Endodermal cell (in vitro differentiated cells): ENCODE measurements at regions not wholly inside any gene's neighbourhood (a gene's known extent, or its start where the extent isn't known, plus 50 kb on each side); places are given as distances from the start of the nearest gene placed in this dataset.

Experiments
- DNase-seq: peaks from one replicate; pipeline ENCODE4 v3.0.0-alpha.2; 2017
- H3K27ac ChIP-seq: 2 replicates; pipeline ENCODE4 v1.5.1; 2013; ENCODE audit warnings: mild to moderate bottlenecking, low read depth, low read length, moderate library complexity
- H3K27me3 ChIP-seq: 2 replicates; pipeline ENCODE4 v1.6.1; 2013; ENCODE audit warnings: mild to moderate bottlenecking, low read length, moderate library complexity; ENCODE audit not compliant: insufficient read depth, control insufficient read depth, poor library complexity, severe bottlenecking
- H3K36me3 ChIP-seq: 2 replicates; pipeline ENCODE4 v1.7.0; 2013; ENCODE audit warnings: mild to moderate bottlenecking, low read length, moderate library complexity; ENCODE audit not compliant: control insufficient read depth, insufficient read depth
- H3K4me1 ChIP-seq: one replicate; pipeline ENCODE4 v1.7.0; 2013; ENCODE audit warnings: low read length; ENCODE audit not compliant: control insufficient read depth, insufficient read depth
- H3K4me3 ChIP-seq: 2 replicates; pipeline ENCODE4 v1.5.1; 2013; ENCODE audit warnings: mild to moderate bottlenecking, low read length, moderate library complexity
- H3K9ac ChIP-seq: 2 replicates; pipeline ENCODE4 v1.6.1; 2013; ENCODE audit warnings: mild to moderate bottlenecking, low read length, moderate library complexity; ENCODE audit not compliant: poor library complexity, severe bottlenecking; ENCODE audit errors: extremely low read depth
- H3K9me3 ChIP-seq: 2 replicates; pipeline ENCODE4 v1.6.1; 2013; ENCODE audit warnings: mild to moderate bottlenecking, low read length, moderate library complexity; ENCODE audit not compliant: control insufficient read depth
- H3K27ac Mint-ChIP-seq: 2 replicates; pipeline ENCODE4 v1.8.0; 2020; ENCODE audit warnings: mixed read lengths
- H3K27me3 Mint-ChIP-seq: 2 replicates; pipeline ENCODE4 v1.8.0; 2021; ENCODE audit warnings: mild to moderate bottlenecking, mixed read lengths; ENCODE audit not compliant: insufficient read depth
- H3K36me3 Mint-ChIP-seq: 2 replicates; pipeline ENCODE4 v1.8.0; 2020; ENCODE audit warnings: low read depth, mixed read lengths
- H3K4me1 Mint-ChIP-seq: 2 replicates; pipeline ENCODE4 v1.8.0; 2020; ENCODE audit warnings: mixed read lengths
- H3K4me3 Mint-ChIP-seq: 2 replicates; pipeline ENCODE4 v1.8.0; 2020; ENCODE audit warnings: mild to moderate bottlenecking, moderate library complexity, mixed read lengths
- H3K9me3 Mint-ChIP-seq: 2 replicates; pipeline ENCODE4 v1.8.0; 2020; ENCODE audit warnings: mild to moderate bottlenecking, mixed read lengths
- CTCF ChIP-seq: fragments of 200-600 bp; sonication (generic); conservative IDR thresholded peaks from 2 replicates; pipeline ENCODE4 v1.5.0; 2021; ENCODE audit warnings: antibody characterized with exemption, mild to moderate bottlenecking
- WGBS, 2 experiments: methylation state at CpG; one replicate each; pipeline versions ENCODE4 v1.1.5 to v1.1.7; 2013; ENCODE audit warnings: missing lambda C conversion rate in 2 of 2, mixed read lengths in 1 of 2; ENCODE audit not compliant: insufficient coverage in 1 of 2, insufficient read length in 1 of 2; 5-methylcytosine and 5-hydroxymethylcytosine counted together

GRCh38 chr18:27423581-27423980 is 238.5 kb upstream of the CHST9 start:
- Histone ChIP-seq H3K27ac (no peak overlapping the region), H3K9me3 (no peaks in the 10 kb centered on the region), H3K27me3 (no peaks in the 10 kb centered on the region), H3K9ac (no peak overlapping the region), H3K36me3 (no peaks in the 10 kb centered on the region), H3K4me1 (no peaks in the 10 kb centered on the region), H3K4me3 (no peak overlapping the region)
- H3K27me3 Mint-ChIP-seq = peaks cover 5% of the 10 kb centered on the region
- no peak overlapping the region for H3K27ac Mint-ChIP-seq
- no peaks in the 10 kb centered on the region for H3K9me3 Mint-ChIP-seq
- peaks cover 9% of the 10 kb centered on the region for H3K4me1 Mint-ChIP-seq
- no peaks in the 10 kb centered on the region for H3K36me3 Mint-ChIP-seq
- DNase-seq = no peak
- WGBS, 2 experiments = 98 to 100% methylated on average over 1 to 3 of the region's 3 CpGs
- H3K4me3 Mint-ChIP-seq = no peak overlapping the region
- no peak for TF ChIP-seq CTCF

GRCh38 chr18:27419646-27420045 is 234.5 kb upstream of the CHST9 start:
- no peaks in the 10 kb centered on the region for H3K4me1 Mint-ChIP-seq
- TF ChIP-seq CTCF = no peak
- Histone ChIP-seq H3K4me1 (no peaks in the 10 kb centered on the region), H3K4me3 (no peak overlapping the region), H3K9ac (no peak overlapping the region), H3K27ac (no peak overlapping the region), H3K36me3 (no peaks in the 10 kb centered on the region), H3K27me3 (no peaks in the 10 kb centered on the region), H3K9me3 (no peaks in the 10 kb centered on the region)
- H3K27ac Mint-ChIP-seq = no peak overlapping the region
- no peak for DNase-seq
- no peaks in the 10 kb centered on the region for H3K27me3 Mint-ChIP-seq
- H3K4me3 Mint-ChIP-seq = no peak overlapping the region
- no peaks in the 10 kb centered on the region for H3K36me3 Mint-ChIP-seq
- no peaks in the 10 kb centered on the region for H3K9me3 Mint-ChIP-seq
- 100% methylated on average over 1 to 2 of the region's 2 CpGs for WGBS, 2 experiments

GRCh38 chr18:27415495-27415894 is 230.4 kb upstream of the CHST9 start:
- Histone ChIP-seq H3K4me3 (no peak overlapping the region), H3K27ac (no peak overlapping the region), H3K36me3 (no peaks in the 10 kb centered on the region), H3K27me3 (no peaks in the 10 kb centered on the region), H3K9me3 (no peaks in the 10 kb centered on the region), H3K9ac (no peak overlapping the region), H3K4me1 (no peaks in the 10 kb centered on the region)
- Mint-ChIP-seq H3K4me1 (no peaks in the 10 kb centered on the region), H3K4me3 (no peak overlapping the region), H3K27ac (no peak overlapping the region), H3K27me3 (no peaks in the 10 kb centered on the region), H3K36me3 (no peaks in the 10 kb centered on the region), H3K9me3 (no peaks in the 10 kb centered on the region)
- TF ChIP-seq CTCF = no peak
- DNase-seq = no peak
- WGBS, 2 experiments = 83 to 89% methylated on average over 3 of the region's 4 CpGs
